PFSK-1 (cell line): ENCODE measurements at regions not wholly inside any gene's neighbourhood (a gene's known extent, or its start where the extent isn't known, plus 50 kb on each side); places are given as distances from the start of the nearest gene placed in this dataset.

Source experiments
- FOXP2 ChIP-seq: optimal IDR thresholded peaks from 2 replicates; pipeline ENCODE3; 2011; ENCODE audit warnings: borderline replicate concordance, control low read depth, inconsistent platforms; ENCODE audit not compliant: insufficient read depth; ENCODE audit errors: extremely low read length, extremely low read depth
- POLR2AphosphoS5 ChIP-seq: IDR thresholded peaks from 2 replicates; pipeline ENCODE4 v1.6.1; 2012; ENCODE audit warnings: low read depth, mild to moderate bottlenecking, control low read depth, low read length, moderate library complexity
- SIN3A ChIP-seq: IDR thresholded peaks from 2 replicates; pipeline ENCODE4 v1.6.1; 2012; ENCODE audit warnings: mild to moderate bottlenecking, low read length, moderate library complexity, borderline replicate concordance; ENCODE audit not compliant: insufficient read depth
- TAF1 ChIP-seq: IDR thresholded peaks from 2 replicates; pipeline ENCODE4 v1.6.1; 2012; ENCODE audit warnings: low read length, control low read depth, borderline replicate concordance; ENCODE audit not compliant: insufficient read depth
- TF ChIP-seq, protein P1 (sequence below), 2 experiments: IDR thresholded peaks; 2 replicates each; pipeline versions ENCODE4 v1.6.1 to v1.8.0; 2011 to 2012; ENCODE audit warnings: low read depth in 2 of 2, low read length in 2 of 2, control low read depth in 1 of 2, inconsistent platforms in 1 of 2, mild to moderate bottlenecking in 1 of 2, moderate library complexity in 1 of 2; ENCODE audit not compliant: insufficient read depth in 1 of 2

DNA sequence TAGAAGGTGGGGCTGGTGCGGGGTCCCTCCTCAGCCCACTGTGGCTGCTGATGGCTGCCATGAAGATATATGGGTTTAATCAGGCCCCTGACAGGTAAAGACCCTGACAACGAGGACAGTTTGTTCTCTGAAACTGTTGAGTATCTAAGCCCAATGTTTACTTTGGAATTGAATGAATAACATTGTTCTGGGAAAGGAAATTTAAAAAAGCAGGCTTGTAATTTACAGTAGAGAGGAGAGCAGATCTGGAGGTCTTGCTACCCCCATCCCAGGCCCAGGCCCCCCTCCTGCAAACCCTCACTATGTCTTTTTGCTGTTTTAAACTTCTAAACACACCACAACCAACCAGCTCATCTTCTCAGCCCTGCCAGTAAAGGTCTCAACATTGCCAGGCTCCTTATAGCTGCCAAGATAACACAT is 171.3 kb downstream of the CDC5L start:
- TF ChIP-seq SIN3A: no peak
- TF ChIP-seq FOXP2: no peak
- TF ChIP-seq, protein P1, sequence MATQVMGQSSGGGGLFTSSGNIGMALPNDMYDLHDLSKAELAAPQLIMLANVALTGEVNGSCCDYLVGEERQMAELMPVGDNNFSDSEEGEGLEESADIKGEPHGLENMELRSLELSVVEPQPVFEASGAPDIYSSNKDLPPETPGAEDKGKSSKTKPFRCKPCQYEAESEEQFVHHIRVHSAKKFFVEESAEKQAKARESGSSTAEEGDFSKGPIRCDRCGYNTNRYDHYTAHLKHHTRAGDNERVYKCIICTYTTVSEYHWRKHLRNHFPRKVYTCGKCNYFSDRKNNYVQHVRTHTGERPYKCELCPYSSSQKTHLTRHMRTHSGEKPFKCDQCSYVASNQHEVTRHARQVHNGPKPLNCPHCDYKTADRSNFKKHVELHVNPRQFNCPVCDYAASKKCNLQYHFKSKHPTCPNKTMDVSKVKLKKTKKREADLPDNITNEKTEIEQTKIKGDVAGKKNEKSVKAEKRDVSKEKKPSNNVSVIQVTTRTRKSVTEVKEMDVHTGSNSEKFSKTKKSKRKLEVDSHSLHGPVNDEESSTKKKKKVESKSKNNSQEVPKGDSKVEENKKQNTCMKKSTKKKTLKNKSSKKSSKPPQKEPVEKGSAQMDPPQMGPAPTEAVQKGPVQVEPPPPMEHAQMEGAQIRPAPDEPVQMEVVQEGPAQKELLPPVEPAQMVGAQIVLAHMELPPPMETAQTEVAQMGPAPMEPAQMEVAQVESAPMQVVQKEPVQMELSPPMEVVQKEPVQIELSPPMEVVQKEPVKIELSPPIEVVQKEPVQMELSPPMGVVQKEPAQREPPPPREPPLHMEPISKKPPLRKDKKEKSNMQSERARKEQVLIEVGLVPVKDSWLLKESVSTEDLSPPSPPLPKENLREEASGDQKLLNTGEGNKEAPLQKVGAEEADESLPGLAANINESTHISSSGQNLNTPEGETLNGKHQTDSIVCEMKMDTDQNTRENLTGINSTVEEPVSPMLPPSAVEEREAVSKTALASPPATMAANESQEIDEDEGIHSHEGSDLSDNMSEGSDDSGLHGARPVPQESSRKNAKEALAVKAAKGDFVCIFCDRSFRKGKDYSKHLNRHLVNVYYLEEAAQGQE (IDR thresholded peaks at IDR 0.05; ENCODE audit: insufficient read depth in 1 of 2, low read depth in 2 of 2, low read length in 2 of 2): no peak
- TF ChIP-seq POLR2AphosphoS5: no peak
- no peak for TF ChIP-seq TAF1

GRCh38 chr6:44559486-44560270 is 172.2 kb downstream of the CDC5L start:
- TF ChIP-seq SIN3A (no peak), FOXP2 (no peak), POLR2AphosphoS5 (no peak), TAF1 (no peak)
- TF ChIP-seq, protein P1 (IDR thresholded peaks at IDR 0.05; ENCODE audit: insufficient read depth in 1 of 2, low read depth in 2 of 2, low read length in 2 of 2): no peak

GRCh38 chr6:44560458-44561059 is 173.1 kb downstream of the CDC5L start:
- no peak for TF ChIP-seq FOXP2
- TF ChIP-seq POLR2AphosphoS5: no peak
- TF ChIP-seq SIN3A: no peak
- TF ChIP-seq TAF1: no peak
- TF ChIP-seq, protein P1 (IDR thresholded peaks at IDR 0.05; ENCODE audit: insufficient read depth in 1 of 2, low read depth in 2 of 2, low read length in 2 of 2): no peak

DNA sequence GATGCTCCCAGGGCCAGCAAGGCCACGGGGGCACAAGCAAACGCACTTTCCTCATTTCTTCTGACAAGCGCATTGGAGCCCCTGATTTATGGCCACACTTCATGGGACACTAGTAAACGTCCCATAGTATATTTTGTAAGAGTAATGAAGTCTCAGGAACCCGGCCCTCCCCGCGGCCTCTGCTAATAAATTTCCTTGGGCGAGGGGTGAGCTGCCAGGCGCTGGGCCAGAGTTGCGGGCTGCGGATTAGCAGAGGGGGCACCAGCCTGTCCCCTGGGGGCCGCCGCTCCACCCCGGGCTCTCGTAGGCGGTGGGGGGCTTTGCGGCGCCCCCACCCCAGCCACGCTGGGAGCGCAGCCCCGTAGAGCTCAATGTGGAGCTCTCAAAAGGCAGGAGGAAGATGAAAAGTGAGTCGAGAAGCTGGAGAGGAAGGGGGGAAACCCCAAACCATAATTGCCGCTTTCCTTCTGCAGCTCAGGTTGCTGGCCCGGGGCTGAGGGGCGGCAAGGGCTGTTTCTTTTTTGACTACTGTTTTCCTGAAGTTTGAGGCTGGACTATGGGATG is 173.6 kb downstream of the CDC5L start:
- TF ChIP-seq, protein P1 (IDR thresholded peaks at IDR 0.05; ENCODE audit: insufficient read depth in 1 of 2, low read depth in 2 of 2, low read length in 2 of 2): no peak
- TF ChIP-seq FOXP2: no peak
- TF ChIP-seq SIN3A: no peak
- no peak for TF ChIP-seq POLR2AphosphoS5
- no peak for TF ChIP-seq TAF1
